DND-41 (cell line): ENCODE measurements at regions not wholly inside any gene's neighbourhood (a gene's known extent, or its start where the extent isn't known, plus 50 kb on each side); places are given as distances from the start of the nearest gene placed in this dataset.

Experiments used
- EZH2 ChIP-seq: IDR thresholded peaks from 3 replicates; pipeline ENCODE4 v1.6.1; 2012; ENCODE audit warnings: borderline replicate concordance, low read depth, mild to moderate bottlenecking, moderate library complexity, low read length, inconsistent platforms; ENCODE audit not compliant: severe bottlenecking
- TF ChIP-seq, protein P1 (sequence below): IDR thresholded peaks from 2 replicates; pipeline ENCODE4 v1.5.1; 2012; ENCODE audit warnings: borderline replicate concordance, low read length, moderate library complexity, mild to moderate bottlenecking; ENCODE audit not compliant: poor library complexity, severe bottlenecking; ENCODE audit errors: extremely low read depth

DNA sequence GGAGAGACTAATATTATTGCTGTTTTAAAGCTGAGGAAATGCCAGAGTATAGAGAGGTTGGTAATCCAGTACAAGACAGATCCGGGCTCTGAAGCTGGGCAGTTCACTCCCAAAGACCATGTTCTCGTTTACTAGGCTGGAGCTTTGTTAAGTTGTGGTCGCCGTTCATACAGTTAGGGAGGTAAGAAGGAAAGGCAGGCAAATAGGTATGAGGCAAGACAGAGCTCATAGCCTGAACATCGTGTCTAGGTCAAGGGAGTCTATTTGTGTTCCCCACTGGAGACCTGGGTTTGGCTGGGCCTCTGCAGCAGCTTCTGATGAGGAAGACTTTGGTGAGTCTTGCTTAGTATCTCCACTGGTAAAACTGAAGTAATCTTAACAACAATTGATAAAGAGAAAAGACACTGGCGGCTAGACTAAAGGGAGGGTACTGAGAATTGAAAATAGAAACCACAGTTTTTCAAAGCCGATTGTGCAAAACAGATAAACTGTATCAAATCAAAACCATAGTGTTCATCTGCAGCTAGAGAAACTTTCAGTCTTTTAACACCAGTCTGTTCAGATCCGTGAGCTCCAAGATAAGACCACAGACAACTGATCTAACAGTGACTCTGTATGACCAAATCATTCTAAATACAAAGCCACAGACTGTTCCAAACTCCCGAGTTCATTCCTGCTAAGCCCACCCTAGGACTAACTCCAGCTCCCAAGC, 217.0 kb upstream of the FAM78B start:
- no peak for TF ChIP-seq EZH2
- TF ChIP-seq, protein P1, sequence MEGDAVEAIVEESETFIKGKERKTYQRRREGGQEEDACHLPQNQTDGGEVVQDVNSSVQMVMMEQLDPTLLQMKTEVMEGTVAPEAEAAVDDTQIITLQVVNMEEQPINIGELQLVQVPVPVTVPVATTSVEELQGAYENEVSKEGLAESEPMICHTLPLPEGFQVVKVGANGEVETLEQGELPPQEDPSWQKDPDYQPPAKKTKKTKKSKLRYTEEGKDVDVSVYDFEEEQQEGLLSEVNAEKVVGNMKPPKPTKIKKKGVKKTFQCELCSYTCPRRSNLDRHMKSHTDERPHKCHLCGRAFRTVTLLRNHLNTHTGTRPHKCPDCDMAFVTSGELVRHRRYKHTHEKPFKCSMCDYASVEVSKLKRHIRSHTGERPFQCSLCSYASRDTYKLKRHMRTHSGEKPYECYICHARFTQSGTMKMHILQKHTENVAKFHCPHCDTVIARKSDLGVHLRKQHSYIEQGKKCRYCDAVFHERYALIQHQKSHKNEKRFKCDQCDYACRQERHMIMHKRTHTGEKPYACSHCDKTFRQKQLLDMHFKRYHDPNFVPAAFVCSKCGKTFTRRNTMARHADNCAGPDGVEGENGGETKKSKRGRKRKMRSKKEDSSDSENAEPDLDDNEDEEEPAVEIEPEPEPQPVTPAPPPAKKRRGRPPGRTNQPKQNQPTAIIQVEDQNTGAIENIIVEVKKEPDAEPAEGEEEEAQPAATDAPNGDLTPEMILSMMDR = no peak
